Activated CD4-positive, alpha-beta T cell treated with anti-CD3 and anti-CD28 coated beads, Interleukin-2, amount 10 ng/mL, durations not matched to agents 24 days and 14 days (primary cell): ENCODE measurements at regions not wholly inside any gene's neighbourhood (a gene's known extent, or its start where the extent isn't known, plus 50 kb on each side); places are given as distances from the start of the nearest gene placed in this dataset.
"Not testable (repeated sequence)": the region's sequence is repeated elsewhere in the genome, so short reads cannot be mapped to it uniquely, and the experiment has no call there.

Source experiments
- DNase-seq: peaks from one replicate; pipeline ENCODE4 v3.0.0; 2022
- H3K27ac Mint-ChIP-seq: one replicate; pipeline ENCODE4 v1.8.0; 2022; ENCODE audit warnings: mild to moderate bottlenecking, mixed read lengths
- H3K27me3 Mint-ChIP-seq: one replicate; pipeline ENCODE4 v1.8.0; 2022; ENCODE audit warnings: mixed read lengths
- H3K36me3 Mint-ChIP-seq: one replicate; pipeline ENCODE4 v1.8.0; 2022; ENCODE audit warnings: low read depth, mild to moderate bottlenecking, mixed read lengths
- H3K4me1 Mint-ChIP-seq: one replicate; pipeline ENCODE4 v1.8.0; 2021; ENCODE audit warnings: mixed read lengths
- H3K4me3 Mint-ChIP-seq: one replicate; pipeline ENCODE4 v1.8.0; 2022; ENCODE audit warnings: mild to moderate bottlenecking, moderate library complexity, mixed read lengths
- H3K9me3 Mint-ChIP-seq: one replicate; pipeline ENCODE4 v1.8.0; 2021; ENCODE audit warnings: mixed read lengths
- intact Hi-C: fragments of 100-400 bp; cut with micrococcal nuclease; formaldehyde crosslinking; loops from one replicate; pipeline ENCODE4 v1.15.1; 2023

DNA sequence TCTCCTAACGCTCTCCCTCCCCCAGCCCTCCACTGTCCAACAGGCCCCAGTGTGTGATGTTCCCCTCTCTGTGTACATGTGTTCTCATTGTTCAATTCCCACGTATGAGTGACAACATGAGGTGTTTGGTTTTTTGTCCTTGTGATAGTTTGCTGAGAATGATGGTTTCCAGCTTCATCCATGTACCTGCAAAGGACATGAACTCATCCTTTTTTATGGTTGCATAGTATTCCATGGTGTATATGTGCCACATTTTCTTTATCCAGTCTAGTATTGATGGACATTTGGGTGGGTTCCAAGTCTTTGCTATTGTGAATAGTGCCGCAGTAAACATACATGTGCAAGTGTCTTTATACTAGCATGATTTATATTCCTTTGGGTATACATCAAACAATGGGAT, 347.4 kb downstream of the MAGEE1 start:
- not testable (repeated sequence) for DNase-seq, H3K4me1 Mint-ChIP-seq

GRCh38 chrX:76796311-76796710, 368.8 kb downstream of the MAGEE1 start:
- Mint-ChIP-seq H3K9me3 (no peaks in the 10 kb centered on the region), H3K27ac (no peak overlapping the region), H3K4me3 (no peak overlapping the region), H3K36me3 (no peaks in the 10 kb centered on the region), H3K4me1 (no peaks in the 10 kb centered on the region), H3K27me3 (no peaks in the 10 kb centered on the region)
- no peak for DNase-seq
- intact Hi-C loops, result no loop called here

More for the DNA sequence above, 347.4 kb downstream of the MAGEE1 start:
- intact Hi-C loops, H3K36me3 Mint-ChIP-seq, H3K4me3 Mint-ChIP-seq, H3K9me3 Mint-ChIP-seq, H3K27me3 Mint-ChIP-seq, H3K27ac Mint-ChIP-seq: not testable (repeated sequence)

DNA sequence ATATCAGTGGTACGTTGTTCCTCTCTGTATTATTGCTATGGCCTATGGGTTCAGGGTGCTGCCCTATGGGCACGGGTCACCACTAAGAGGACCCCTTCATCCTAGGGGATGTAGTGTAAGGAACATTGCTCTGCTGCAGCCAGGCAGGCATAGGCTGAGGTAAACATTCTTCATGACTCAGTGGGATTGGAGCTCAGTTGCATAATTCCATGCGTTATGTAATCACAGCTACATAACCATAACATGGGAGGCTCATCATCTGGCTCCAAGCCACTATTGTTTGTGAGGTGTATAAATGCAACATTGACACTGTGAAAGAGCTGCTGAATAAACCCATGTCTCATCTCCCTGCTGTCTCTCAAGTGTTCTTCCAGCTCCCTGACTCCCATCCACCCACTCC, 375.2 kb downstream of the MAGEE1 start:
- H3K27ac Mint-ChIP-seq, result no peak overlapping the region
- H3K4me1 Mint-ChIP-seq, result no peaks in the 10 kb centered on the region
- DNase-seq, result no peak
- H3K27me3 Mint-ChIP-seq, result no peaks in the 10 kb centered on the region
- H3K4me3 Mint-ChIP-seq, result no peak overlapping the region
- H3K36me3 Mint-ChIP-seq, result no peaks in the 10 kb centered on the region
- H3K9me3 Mint-ChIP-seq, result no peaks in the 10 kb centered on the region
- intact Hi-C loops, result no loop called here

DNA sequence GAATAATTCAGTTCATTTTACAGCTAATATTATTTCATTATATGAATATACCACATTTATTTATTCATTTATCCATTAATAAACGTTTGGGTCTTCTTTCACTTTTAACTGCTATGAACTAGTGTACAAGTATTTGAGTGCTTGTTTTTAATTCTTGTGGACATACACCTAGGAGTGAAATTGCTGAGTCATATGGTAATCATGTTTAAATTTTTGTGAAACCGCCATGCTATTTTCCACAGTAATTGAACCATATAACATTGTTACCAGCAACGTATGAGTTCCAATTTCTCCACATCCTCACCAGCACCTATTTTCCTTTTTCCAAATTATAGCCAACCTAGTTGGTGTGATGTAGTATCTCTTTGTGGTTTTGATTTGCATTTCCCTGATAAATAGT, 388.2 kb downstream of the MAGEE1 start:
- no peak for DNase-seq
- Mint-ChIP-seq H3K36me3 (no peaks in the 10 kb centered on the region), H3K4me1 (no peaks in the 10 kb centered on the region), H3K27ac (no peak overlapping the region), H3K27me3 (no peaks in the 10 kb centered on the region), H3K9me3 (no peaks in the 10 kb centered on the region), H3K4me3 (no peak overlapping the region)
- intact Hi-C loops, result no loop called here

GRCh38 chrX:76817279-76817678, 389.8 kb downstream of the MAGEE1 start:
- intact Hi-C loops, H3K9me3 Mint-ChIP-seq: not testable (repeated sequence)

DNA sequence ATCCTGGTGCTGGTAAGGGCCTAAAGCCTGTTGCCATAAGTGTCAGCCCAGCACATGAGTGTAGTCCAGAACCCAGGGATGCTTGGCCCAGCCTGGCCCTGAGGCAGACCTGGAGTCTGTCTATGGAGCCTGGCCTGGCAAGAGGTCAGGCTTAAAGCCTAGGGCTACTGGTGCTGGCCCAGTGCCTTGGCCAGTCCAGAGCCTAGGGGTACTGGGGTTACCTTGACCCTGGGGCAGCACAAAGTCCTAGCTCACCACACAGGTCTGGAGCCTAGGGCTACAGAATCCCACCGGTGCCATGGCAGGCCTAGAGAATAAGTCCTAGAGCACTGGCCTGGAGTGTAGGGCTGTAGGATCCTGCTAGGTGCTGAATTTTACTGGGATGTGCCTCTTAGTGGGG, 393.8 kb downstream of the MAGEE1 start:
- intact Hi-C loops, result no loop called here
- H3K27me3 Mint-ChIP-seq, result no peaks in the 10 kb centered on the region
- H3K4me1 Mint-ChIP-seq, result no peaks in the 10 kb centered on the region
- H3K9me3 Mint-ChIP-seq, result no peaks in the 10 kb centered on the region
- no peaks in the 10 kb centered on the region for H3K36me3 Mint-ChIP-seq
- DNase-seq, result no peak
- no peak overlapping the region for H3K27ac Mint-ChIP-seq
- no peak overlapping the region for H3K4me3 Mint-ChIP-seq

More at GRCh38 chrX:76817279-76817678, 389.8 kb downstream of the MAGEE1 start:
- not testable (repeated sequence) for H3K4me1 Mint-ChIP-seq, H3K36me3 Mint-ChIP-seq, DNase-seq, H3K27me3 Mint-ChIP-seq, H3K4me3 Mint-ChIP-seq, H3K27ac Mint-ChIP-seq

DNA sequence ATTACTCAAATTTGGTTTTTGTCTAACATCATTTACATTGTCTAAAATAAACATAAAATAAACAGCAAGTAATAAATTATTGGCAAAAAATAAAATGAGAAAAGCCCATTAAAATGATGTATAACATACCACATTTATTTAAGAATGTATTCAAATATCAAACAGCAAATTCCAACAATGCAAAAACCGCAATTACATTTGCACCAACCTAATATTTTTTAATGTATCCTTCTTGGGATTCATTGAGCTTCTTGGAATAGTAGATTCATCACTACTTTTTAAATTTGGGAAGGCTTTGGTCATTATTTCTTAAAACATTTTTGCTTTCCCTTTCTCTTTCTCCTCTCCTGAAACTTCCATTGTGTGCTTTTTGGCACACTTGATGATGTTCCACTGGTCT, 400.2 kb downstream of the MAGEE1 start:
- Mint-ChIP-seq H3K4me1 (no peaks in the 10 kb centered on the region), H3K27me3 (no peaks in the 10 kb centered on the region), H3K9me3 (no peaks in the 10 kb centered on the region), H3K27ac (no peak overlapping the region), H3K36me3 (no peaks in the 10 kb centered on the region), H3K4me3 (no peak overlapping the region)
- intact Hi-C loops, result no loop called here
- no peak for DNase-seq

DNA sequence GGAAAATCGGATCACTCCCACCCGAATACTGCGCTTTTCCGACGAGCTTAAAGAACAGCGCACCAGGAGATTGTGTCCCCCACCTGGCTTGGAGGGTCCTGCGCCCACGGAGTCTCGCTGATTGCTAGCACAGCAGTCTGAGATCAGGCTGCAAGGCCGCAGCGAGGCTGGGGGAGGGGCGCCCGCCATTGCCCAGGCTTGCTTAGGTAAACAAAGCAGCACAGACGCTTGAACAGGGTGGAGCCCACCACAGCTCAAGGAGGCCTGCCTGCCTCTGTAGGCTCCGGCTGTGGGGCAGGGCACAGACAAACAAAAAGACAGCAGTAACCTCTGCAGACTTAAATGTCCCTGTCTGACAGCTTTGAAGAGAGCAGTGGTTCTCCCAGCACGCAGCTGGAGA, 413.4 kb downstream of the MAGEE1 start:
- DNase-seq, H3K4me3 Mint-ChIP-seq, H3K27me3 Mint-ChIP-seq, H3K9me3 Mint-ChIP-seq, H3K4me1 Mint-ChIP-seq, H3K36me3 Mint-ChIP-seq, H3K27ac Mint-ChIP-seq, intact Hi-C loops: not testable (repeated sequence)

- Mint-ChIP-seq H3K27ac (no peak overlapping the region), H3K9me3 (peaks cover 4% of the 10 kb centered on the region), H3K36me3 (no peaks in the 10 kb centered on the region), H3K4me3 (no peak overlapping the region), H3K4me1 (no peaks in the 10 kb centered on the region), H3K27me3 (no peaks in the 10 kb centered on the region)
- DNase-seq, result no peak
- intact Hi-C loops, result no loop called here
These were observed 423.3 kb downstream of the MAGEE1 start for GRCh38 chrX:76850851-76851250.

- H3K4me1 Mint-ChIP-seq, result no peaks in the 10 kb centered on the region
- intact Hi-C loops, result no loop called here
- DNase-seq, result no peak
- H3K36me3 Mint-ChIP-seq, result no peaks in the 10 kb centered on the region
- H3K27ac Mint-ChIP-seq, result no peak overlapping the region
- no peaks in the 10 kb centered on the region for H3K9me3 Mint-ChIP-seq
- no peaks in the 10 kb centered on the region for H3K27me3 Mint-ChIP-seq
- H3K4me3 Mint-ChIP-seq, result no peak overlapping the region
These were observed 435.0 kb downstream of the MAGEE1 start for GRCh38 chrX:76862509-76862908.

DNA sequence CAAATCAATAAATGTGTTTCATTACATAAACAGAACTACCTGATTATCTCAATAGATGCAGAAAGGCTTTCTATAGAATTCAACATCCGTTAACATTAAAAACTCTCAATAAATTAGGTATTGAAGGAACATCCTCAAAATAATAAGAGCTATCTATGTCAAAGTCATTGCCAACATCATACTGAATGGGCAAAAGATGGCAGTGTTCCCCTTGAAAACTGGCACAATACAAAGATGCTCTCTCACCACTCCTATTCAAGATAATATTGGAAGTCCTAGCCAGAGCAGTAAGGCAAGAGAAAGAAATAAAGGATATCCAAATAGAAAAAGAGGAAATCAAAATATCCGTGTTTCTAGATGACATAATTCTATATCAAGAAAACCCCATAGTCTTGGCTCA, 466.4 kb downstream of the MAGEE1 start:
- Mint-ChIP-seq H3K4me1 (no peaks in the 10 kb centered on the region), H3K27ac (no peak overlapping the region), H3K9me3 (no peaks in the 10 kb centered on the region), H3K36me3 (no peaks in the 10 kb centered on the region), H3K27me3 (no peaks in the 10 kb centered on the region), H3K4me3 (no peak overlapping the region)
- intact Hi-C loops, result no loop called here
- no peak for DNase-seq

GRCh38 chrX:76915836-76916235, 488.3 kb downstream of the MAGEE1 start:
- no peaks in the 10 kb centered on the region for H3K9me3 Mint-ChIP-seq
- intact Hi-C loops, result no loop called here
- no peaks in the 10 kb centered on the region for H3K27me3 Mint-ChIP-seq
- H3K27ac Mint-ChIP-seq, result no peak overlapping the region
- H3K36me3 Mint-ChIP-seq, result no peaks in the 10 kb centered on the region
- DNase-seq, result no peak
- H3K4me1 Mint-ChIP-seq, result no peaks in the 10 kb centered on the region
- H3K4me3 Mint-ChIP-seq, result no peak overlapping the region

- H3K36me3 Mint-ChIP-seq, result no peaks in the 10 kb centered on the region
- H3K27me3 Mint-ChIP-seq, result no peaks in the 10 kb centered on the region
- no peaks in the 10 kb centered on the region for H3K4me1 Mint-ChIP-seq
- no peak overlapping the region for H3K4me3 Mint-ChIP-seq
- intact Hi-C loops, result no loop called here
- DNase-seq, result no peak
- H3K27ac Mint-ChIP-seq, result no peak overlapping the region
- H3K9me3 Mint-ChIP-seq, result no peaks in the 10 kb centered on the region
These were observed 490.5 kb downstream of the MAGEE1 start for GRCh38 chrX:76918033-76918432.

DNA sequence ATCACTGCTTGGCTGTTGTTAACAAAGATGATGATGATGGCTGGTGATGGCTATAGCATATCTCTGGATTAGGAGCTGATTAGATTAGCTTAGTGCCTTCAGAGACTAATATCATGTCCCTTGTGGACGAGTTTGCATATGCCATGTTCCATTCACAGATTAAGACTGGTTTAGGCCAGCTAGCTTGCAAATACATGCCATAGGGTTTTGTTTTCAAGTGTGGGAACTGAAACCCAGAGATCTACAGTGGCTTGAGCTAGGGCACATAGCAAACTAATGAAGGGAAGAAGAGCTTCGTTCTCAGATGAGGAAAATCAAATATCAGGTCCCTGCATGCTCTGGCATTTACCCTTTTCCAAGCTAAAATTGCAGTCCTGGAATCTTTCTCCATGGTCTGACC, 492.3 kb downstream of the MAGEE1 start:
- H3K27ac Mint-ChIP-seq, result no peak overlapping the region
- H3K4me1 Mint-ChIP-seq, result no peaks in the 10 kb centered on the region
- H3K36me3 Mint-ChIP-seq, result no peaks in the 10 kb centered on the region
- no peaks in the 10 kb centered on the region for H3K27me3 Mint-ChIP-seq
- intact Hi-C loops, result no loop called here
- no peak for DNase-seq
- no peaks in the 10 kb centered on the region for H3K9me3 Mint-ChIP-seq
- H3K4me3 Mint-ChIP-seq, result no peak overlapping the region

DNA sequence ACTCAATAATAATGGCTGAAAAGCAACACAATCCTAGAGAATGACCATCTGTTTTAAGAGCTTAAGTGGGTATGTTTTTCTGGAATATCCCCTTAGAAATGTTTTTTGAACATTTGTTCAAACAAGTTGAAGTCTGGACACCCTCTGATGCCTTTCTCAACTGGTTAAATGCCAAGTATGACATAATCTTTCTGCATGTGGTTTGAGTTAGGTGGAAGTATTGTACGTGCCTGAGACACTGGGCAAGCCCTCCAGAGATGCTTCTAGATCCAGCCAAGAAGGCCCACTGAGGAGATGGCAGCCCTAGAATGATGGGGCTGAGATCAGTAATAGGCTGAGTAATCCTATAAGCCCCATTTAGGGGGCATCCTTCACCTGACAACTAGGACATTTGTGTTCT, 493.1 kb downstream of the MAGEE1 start:
- H3K9me3 Mint-ChIP-seq, result no peaks in the 10 kb centered on the region
- H3K27ac Mint-ChIP-seq, result no peak overlapping the region
- H3K36me3 Mint-ChIP-seq, result no peaks in the 10 kb centered on the region
- DNase-seq, result no peak
- H3K4me1 Mint-ChIP-seq, result no peaks in the 10 kb centered on the region
- H3K4me3 Mint-ChIP-seq, result no peak overlapping the region
- no peaks in the 10 kb centered on the region for H3K27me3 Mint-ChIP-seq
- intact Hi-C loops, result no loop called here

- intact Hi-C loops, result no loop called here
- DNase-seq, result no peak
- Mint-ChIP-seq H3K9me3 (no peaks in the 10 kb centered on the region), H3K36me3 (no peaks in the 10 kb centered on the region), H3K4me1 (no peaks in the 10 kb centered on the region), H3K4me3 (no peak overlapping the region), H3K27ac (no peak overlapping the region), H3K27me3 (no peaks in the 10 kb centered on the region)
These were observed 493.7 kb downstream of the MAGEE1 start for GRCh38 chrX:76921176-76921575.
